Activated naive CD4-positive, alpha-beta T cell (primary cell): ENCODE measurements at regions not wholly inside any gene's neighbourhood (a gene's known extent, or its start where the extent isn't known, plus 50 kb on each side); places are given as distances from the start of the nearest gene placed in this dataset.

Experiments
- DNase-seq, 4 experiments: peaks; one replicate each; lab custom pipeline; 2025; lab: John Stamatoyannopoulos, UW

- DNase-seq = no peak
Observed at GRCh38 chr4:18878561-18878960, 857.0 kb upstream of the LCORL start.

- DNase-seq = no peak
Observed at GRCh38 chr4:18869166-18869565, 847.6 kb upstream of the LCORL start.

GRCh38 chr4:18860836-18861530 is 839.4 kb upstream of the LCORL start:
- DNase-seq = no peak

- no peak for DNase-seq
Observed at GRCh38 chr4:18859468-18859867, 837.9 kb upstream of the LCORL start.

GRCh38 chr4:18858229-18858922 is 836.8 kb upstream of the LCORL start:
- DNase-seq = no peak

GRCh38 chr4:18850867-18851266 is 829.3 kb upstream of the LCORL start:
- no peak for DNase-seq

- DNase-seq = no peak
Observed at GRCh38 chr4:18847249-18847890, 825.8 kb upstream of the LCORL start.

GRCh38 chr4:18846313-18846712 is 824.8 kb upstream of the LCORL start:
- DNase-seq = no peak

- no peak for DNase-seq
Observed at GRCh38 chr4:18844726-18845125, 823.2 kb upstream of the LCORL start.

- DNase-seq = no peak
Observed at GRCh38 chr4:18842431-18842830, 820.9 kb upstream of the LCORL start.

- no peak for DNase-seq
Observed at GRCh38 chr4:18840481-18840880, 818.9 kb upstream of the LCORL start.

- no peak for DNase-seq
Observed at GRCh38 chr4:18816228-18816895, 794.8 kb upstream of the LCORL start.

GRCh38 chr4:18815779-18816173 is 794.2 kb upstream of the LCORL start:
- DNase-seq = no peak

- no peak for DNase-seq
Observed at GRCh38 chr4:18815081-18815778, 793.7 kb upstream of the LCORL start.

GRCh38 chr4:18813771-18814170 is 792.2 kb upstream of the LCORL start:
- DNase-seq = no peak

- DNase-seq = no peak
Observed at GRCh38 chr4:18813055-18813454, 791.5 kb upstream of the LCORL start.

GRCh38 chr4:18803781-18804180 is 782.2 kb upstream of the LCORL start:
- DNase-seq = no peak

- DNase-seq = no peak
Observed at GRCh38 chr4:18798123-18798522, 776.6 kb upstream of the LCORL start.

- DNase-seq = no peak
Observed at GRCh38 chr4:18795794-18796193, 774.2 kb upstream of the LCORL start.

- DNase-seq = no peak
Observed at GRCh38 chr4:18777190-18777930, 755.8 kb upstream of the LCORL start.

GRCh38 chr4:18767921-18768320 is 746.4 kb upstream of the LCORL start:
- DNase-seq = no peak
